A549 (cell line): ENCODE measurements at regions not wholly inside any gene's neighbourhood (a gene's known extent, or its start where the extent isn't known, plus 50 kb on each side); places are given as distances from the start of the nearest gene placed in this dataset.

Experiments
- ATAC-seq, 2 experiments: fragments of 200-7000 bp in 1 of 2; fragments of >200 bp in 1 of 2; cut with Nextera tagmentation in 1 of 2; cut with Tn5 transposase in 1 of 2; 3 replicates each; pipeline versions ENCODE4 v1.8.0 to v1.9.1; 2018 to 2020; ENCODE audit warnings: mild to moderate bottlenecking in 1 of 2, moderate library complexity in 1 of 2
- CTCF ChIA-PET: fragments of 300-600 bp; sonication (Branson Sonifier 250); formaldehyde crosslinking; extraction: SDS; loops from one replicate; lab custom pipeline; 2021; ENCODE audit warnings: antibody characterized with exemption, inconsistent platforms; lab: Yijun Ruan, JAX
- POLR2A ChIA-PET: fragments of 350-600 bp; formaldehyde crosslinking; extraction: SDS; loops from one replicate; lab custom pipeline; 2021; ENCODE audit warnings: antibody characterized with exemption, inconsistent platforms; lab: Yijun Ruan, JAX
- DNase-seq, 2 experiments: peaks; one replicate each; pipeline versions ENCODE4 v3.0.0 to v3.0.0-alpha.2; 2011 to 2016; ENCODE audit warnings: low read depth in 1 of 2, low spot score in 1 of 2
- FAIRE-seq: peaks from 2 replicates; lab custom pipeline; 2011; peaks lifted over from hg19 to GRCh38; lab: Jason Lieb, UNC
- H3K27ac ChIP-seq, 2 experiments: fragments of >200 bp; sonication (Bioruptor Twin); formaldehyde crosslinking; 3 replicates each; pipeline ENCODE4 v1.5.1; 2016 to 2017
- H3K4me1 ChIP-seq: fragments of >200 bp; sonication (Bioruptor Twin); formaldehyde crosslinking; 3 replicates; pipeline ENCODE4 v1.6.1; 2016
- H3K4me2 ChIP-seq: fragments of >200 bp; sonication (Bioruptor Twin); formaldehyde crosslinking; 3 replicates; pipeline ENCODE4 v1.6.1; 2016
- H3K4me3 ChIP-seq: fragments of >200 bp; sonication (Bioruptor Twin); formaldehyde crosslinking; 3 replicates; pipeline ENCODE4 v1.5.1; 2016
- H3K9me3 ChIP-seq: fragments of >200 bp; sonication (Bioruptor Twin); formaldehyde crosslinking; 3 replicates; pipeline ENCODE4 v1.6.1; 2016
- CBX8 ChIP-seq: fragments of 200-600 bp; sonication (generic); IDR thresholded peaks from 2 replicates; pipeline ENCODE4 v1.6.1; 2016
- CHD4 ChIP-seq: fragments of 200-600 bp; sonication (generic); IDR thresholded peaks from 2 replicates; pipeline ENCODE4 v1.6.1; 2016; ENCODE audit warnings: antibody characterized with exemption, mild to moderate bottlenecking, borderline replicate concordance
- CTCF ChIP-seq: fragments of >200 bp; sonication (Bioruptor Twin); formaldehyde crosslinking; IDR thresholded peaks from 3 replicates; pipeline ENCODE4 v1.5.1; 2016
- EHF ChIP-seq: fragments of 250-450 bp; sonication (Bioruptor Pico); IDR thresholded peaks from 2 replicates; pipeline ENCODE4 v1.5.0; 2020; ENCODE audit warnings: mild to moderate bottlenecking
- HMGXB4 ChIP-seq: fragments of 250-450 bp; sonication (Bioruptor Pico); IDR thresholded peaks from 2 replicates; pipeline ENCODE4 v1.5.0; 2021; ENCODE audit warnings: mild to moderate bottlenecking, moderate library complexity, borderline replicate concordance
- KDM1A ChIP-seq: fragments of 200-600 bp; sonication (generic); IDR thresholded peaks from 2 replicates; pipeline ENCODE4 v1.6.1; 2016; ENCODE audit warnings: low read depth, mild to moderate bottlenecking
- MAFK ChIP-seq: fragments of 450-650 bp; IDR thresholded peaks from 2 replicates; pipeline ENCODE4 v1.6.1; 2014; ENCODE audit not compliant: partially characterized antibody
- MAZ ChIP-seq: fragments of 150-350 bp; IDR thresholded peaks from 2 replicates; pipeline ENCODE4 v1.6.1; 2014; ENCODE audit warnings: antibody characterized with exemption, low read depth, low read length, borderline replicate concordance
- PBX3 ChIP-seq: IDR thresholded peaks from 2 replicates; pipeline ENCODE4 v1.6.1; 2012
- RAD21 ChIP-seq, 2 experiments: fragments of >200 bp in 1 of 2; sonication (Bioruptor Twin) in 1 of 2; formaldehyde crosslinking in 1 of 2; IDR thresholded peaks in 1 of 2; conservative IDR thresholded peaks in 1 of 2; 2 replicates in 1 of 2; 3 replicates in 1 of 2; pipeline ENCODE4 v1.6.1; 2012 to 2018; ENCODE audit warnings: inconsistent platforms in 1 of 2
- RARB ChIP-seq: fragments of 250-450 bp; sonication (Bioruptor Pico); IDR thresholded peaks from 2 replicates; pipeline ENCODE4 v1.8.0; 2021; ENCODE audit warnings: mild to moderate bottlenecking, moderate library complexity
- SREBF2 ChIP-seq: fragments of 450-650 bp; IDR thresholded peaks from 2 replicates; pipeline ENCODE4 v1.6.1; 2014; ENCODE audit warnings: mild to moderate bottlenecking, moderate library complexity
- WGBS: methylation state at CpG from one replicate; pipeline ENCODE4 v1.1.6; 2017; ENCODE audit errors: missing lambda C conversion rate; 5-methylcytosine and 5-hydroxymethylcytosine counted together
- TF ChIP-seq, protein P1 (sequence below): fragments of 200-600 bp; sonication (generic); IDR thresholded peaks from 2 replicates; pipeline ENCODE4 v1.6.1; 2016; ENCODE audit warnings: antibody characterized with exemption, mild to moderate bottlenecking, moderate library complexity
- TF ChIP-seq, protein P2 (sequence below): fragments of 250-450 bp; sonication (Bioruptor Pico); IDR thresholded peaks from 2 replicates; pipeline ENCODE4 v1.5.0; 2020; ENCODE audit warnings: low read depth, mild to moderate bottlenecking, moderate library complexity
- TF ChIP-seq, protein P3 (sequence below): IDR thresholded peaks from 2 replicates; pipeline ENCODE4 v1.6.1; 2012; ENCODE audit warnings: low read depth, borderline replicate concordance

DNA sequence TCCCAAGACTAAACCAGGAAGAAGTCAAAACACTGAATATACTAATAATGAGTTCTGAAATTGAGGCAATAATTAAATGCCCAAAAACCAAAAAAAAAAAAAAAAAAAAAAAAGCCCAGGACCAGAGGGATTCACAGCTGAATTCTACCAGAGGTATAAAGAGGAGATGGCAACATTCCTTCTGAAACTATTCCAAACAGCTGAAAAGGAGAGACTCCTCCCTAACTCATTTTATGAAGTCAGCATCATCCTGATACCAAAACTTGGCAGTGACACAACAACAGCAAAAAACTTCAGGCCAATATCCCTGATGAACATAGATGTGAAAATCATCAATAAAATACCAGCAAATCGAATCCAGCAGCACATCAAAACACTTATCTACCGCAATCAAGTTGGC is 108.5 kb upstream of the COL3A1 start:
- 28% methylated on average over 2 of the region's 2 CpGs for WGBS
- CTCF ChIA-PET, result no interaction called here
- ATAC-seq, result no peak

GRCh38 chr2:188869550-188869949 is 104.6 kb upstream of the COL3A1 start:
- no peak overlapping the region for H3K4me2 ChIP-seq
- no peak for TF ChIP-seq CTCF
- TF ChIP-seq, all 56 proteins: peak for 0
- H3K4me3 ChIP-seq, result no peak overlapping the region
- ChIA-PET POLR2A (no interaction called here), CTCF (no interaction called here)
- ATAC-seq, result no peak
- H3K4me1 ChIP-seq, result no peaks in the 10 kb centered on the region
- FAIRE-seq, result no peak
- peaks cover 5% of the 10 kb centered on the region; the same call in 2 of the 3 replicates for H3K9me3 ChIP-seq
- 94% methylated on average over 2 of the region's 2 CpGs for whole genome bisulfite sequencing
- DNase-seq, result no peak
- no peak overlapping the region for H3K27ac ChIP-seq

More for the DNA sequence above, 108.5 kb upstream of the COL3A1 start:
- Histone ChIP-seq H3K9me3 (peaks cover 5% of the 10 kb centered on the region; the same call in 2 of the 3 replicates), H3K4me2 (no peak overlapping the region), H3K4me1 (no peaks in the 10 kb centered on the region), H3K27ac (no peak overlapping the region), H3K4me3 (no peak overlapping the region)
- DNase-seq, result no peak
- POLR2A ChIA-PET, result no interaction called here
- TF ChIP-seq, protein P1, sequence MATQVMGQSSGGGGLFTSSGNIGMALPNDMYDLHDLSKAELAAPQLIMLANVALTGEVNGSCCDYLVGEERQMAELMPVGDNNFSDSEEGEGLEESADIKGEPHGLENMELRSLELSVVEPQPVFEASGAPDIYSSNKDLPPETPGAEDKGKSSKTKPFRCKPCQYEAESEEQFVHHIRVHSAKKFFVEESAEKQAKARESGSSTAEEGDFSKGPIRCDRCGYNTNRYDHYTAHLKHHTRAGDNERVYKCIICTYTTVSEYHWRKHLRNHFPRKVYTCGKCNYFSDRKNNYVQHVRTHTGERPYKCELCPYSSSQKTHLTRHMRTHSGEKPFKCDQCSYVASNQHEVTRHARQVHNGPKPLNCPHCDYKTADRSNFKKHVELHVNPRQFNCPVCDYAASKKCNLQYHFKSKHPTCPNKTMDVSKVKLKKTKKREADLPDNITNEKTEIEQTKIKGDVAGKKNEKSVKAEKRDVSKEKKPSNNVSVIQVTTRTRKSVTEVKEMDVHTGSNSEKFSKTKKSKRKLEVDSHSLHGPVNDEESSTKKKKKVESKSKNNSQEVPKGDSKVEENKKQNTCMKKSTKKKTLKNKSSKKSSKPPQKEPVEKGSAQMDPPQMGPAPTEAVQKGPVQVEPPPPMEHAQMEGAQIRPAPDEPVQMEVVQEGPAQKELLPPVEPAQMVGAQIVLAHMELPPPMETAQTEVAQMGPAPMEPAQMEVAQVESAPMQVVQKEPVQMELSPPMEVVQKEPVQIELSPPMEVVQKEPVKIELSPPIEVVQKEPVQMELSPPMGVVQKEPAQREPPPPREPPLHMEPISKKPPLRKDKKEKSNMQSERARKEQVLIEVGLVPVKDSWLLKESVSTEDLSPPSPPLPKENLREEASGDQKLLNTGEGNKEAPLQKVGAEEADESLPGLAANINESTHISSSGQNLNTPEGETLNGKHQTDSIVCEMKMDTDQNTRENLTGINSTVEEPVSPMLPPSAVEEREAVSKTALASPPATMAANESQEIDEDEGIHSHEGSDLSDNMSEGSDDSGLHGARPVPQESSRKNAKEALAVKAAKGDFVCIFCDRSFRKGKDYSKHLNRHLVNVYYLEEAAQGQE, result no peak
- TF ChIP-seq SREBF2, result no peak
- TF ChIP-seq RAD21 (conservative IDR thresholded peaks at IDR 0.05 in 1 of 2, IDR thresholded peaks at IDR 0.05 in 1 of 2), result no peak
- TF ChIP-seq MAFK, result no peak
- TF ChIP-seq HMGXB4 (CRISPR knock-in tag), result no peak
- TF ChIP-seq MAZ, result no peak
- no peak for TF ChIP-seq CBX8
- TF ChIP-seq RARB, result no peak
- TF ChIP-seq, protein P2, sequence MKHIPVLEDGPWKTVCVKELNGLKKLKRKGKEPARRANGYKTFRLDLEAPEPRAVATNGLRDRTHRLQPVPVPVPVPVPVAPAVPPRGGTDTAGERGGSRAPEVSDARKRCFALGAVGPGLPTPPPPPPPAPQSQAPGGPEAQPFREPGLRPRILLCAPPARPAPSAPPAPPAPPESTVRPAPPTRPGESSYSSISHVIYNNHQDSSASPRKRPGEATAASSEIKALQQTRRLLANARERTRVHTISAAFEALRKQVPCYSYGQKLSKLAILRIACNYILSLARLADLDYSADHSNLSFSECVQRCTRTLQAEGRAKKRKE, result no peak
- TF ChIP-seq EHF, result no peak
- TF ChIP-seq, protein P3, sequence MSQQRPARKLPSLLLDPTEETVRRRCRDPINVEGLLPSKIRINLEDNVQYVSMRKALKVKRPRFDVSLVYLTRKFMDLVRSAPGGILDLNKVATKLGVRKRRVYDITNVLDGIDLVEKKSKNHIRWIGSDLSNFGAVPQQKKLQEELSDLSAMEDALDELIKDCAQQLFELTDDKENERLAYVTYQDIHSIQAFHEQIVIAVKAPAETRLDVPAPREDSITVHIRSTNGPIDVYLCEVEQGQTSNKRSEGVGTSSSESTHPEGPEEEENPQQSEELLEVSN, result no peak
- TF ChIP-seq CHD4, result no peak
- no peak for FAIRE-seq

GRCh38 chr2:188870289-188870688 is 103.9 kb upstream of the COL3A1 start:
- TF ChIP-seq PBX3, result no peak
- no peak for TF ChIP-seq KDM1A
- no peak for TF ChIP-seq EHF
- H3K9me3 ChIP-seq, result peaks cover 5% of the 10 kb centered on the region; the same call in 2 of the 3 replicates
- ChIA-PET POLR2A (no interaction called here), CTCF (no interaction called here)
- H3K4me3 ChIP-seq, result no peak overlapping the region
- DNase-seq (no peak), FAIRE-seq (no peak), ATAC-seq (no peak)
- H3K4me1 ChIP-seq, result no peaks in the 10 kb centered on the region
- no peak overlapping the region for H3K4me2 ChIP-seq
- H3K27ac ChIP-seq, result no peak overlapping the region
- 19% methylated on average over 1 of the region's 1 CpG for WGBS
